GM12892 (cell line): ENCODE measurements at regions not wholly inside any gene's neighbourhood (a gene's known extent, or its start where the extent isn't known, plus 50 kb on each side); places are given as distances from the start of the nearest gene placed in this dataset.

Experiments used
- POLR2A ChIP-seq: IDR thresholded peaks from 2 replicates; pipeline ENCODE4 v1.6.1; 2011; ENCODE audit warnings: low read depth, low read length, control low read depth
- POLR2AphosphoS5 ChIP-seq: IDR thresholded peaks from 2 replicates; pipeline ENCODE4 v1.6.1; 2011; ENCODE audit warnings: low read depth, low read length, control low read depth

- TF ChIP-seq POLR2AphosphoS5 (no peak), POLR2A (no peak)
These were observed 786.1 kb downstream of the TFAP2A start for GRCh38 chr6:9628819-9629218.
